Inflammatory macrophage (primary cell): ENCODE measurements at regions not wholly inside any gene's neighbourhood (a gene's known extent, or its start where the extent isn't known, plus 50 kb on each side); places are given as distances from the start of the nearest gene placed in this dataset.
"Not testable (repeated sequence)": the region's sequence is repeated elsewhere in the genome, so short reads cannot be mapped to it uniquely, and the experiment has no call there.

Experiments used
- DNase-seq, 2 donors: peaks; one replicate each; pipeline ENCODE4 v3.0.0-alpha.2; 2020 to 2022

GRCh38 chr4:117814277-117815246, 219.7 kb upstream of the NDST3 start:
- DNase-seq: no peak

GRCh38 chr4:117817301-117817700, 217.0 kb upstream of the NDST3 start:
- no peak for DNase-seq

- DNase-seq: no peak
These were observed 212.5 kb upstream of the NDST3 start for GRCh38 chr4:117821834-117822233.

DNA sequence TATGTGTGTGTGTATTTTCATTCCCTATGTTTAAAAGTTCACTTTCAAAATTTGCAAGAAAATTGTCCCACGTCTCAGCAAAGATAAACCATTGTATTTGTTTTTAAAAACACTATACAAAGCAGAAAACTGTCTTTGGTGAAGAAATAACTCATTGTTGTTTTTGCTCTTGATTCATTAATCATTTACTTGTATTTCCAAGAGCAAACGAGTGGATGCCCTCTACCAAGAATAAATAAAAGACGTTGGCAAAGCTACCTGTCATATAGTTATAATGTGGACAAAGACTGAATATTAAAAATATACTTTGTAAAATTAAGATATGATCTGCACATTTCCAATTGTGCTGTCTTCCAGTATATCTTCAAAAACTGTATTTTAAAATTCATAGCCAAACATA, 210.9 kb upstream of the NDST3 start:
- DNase-seq: no peak

DNA sequence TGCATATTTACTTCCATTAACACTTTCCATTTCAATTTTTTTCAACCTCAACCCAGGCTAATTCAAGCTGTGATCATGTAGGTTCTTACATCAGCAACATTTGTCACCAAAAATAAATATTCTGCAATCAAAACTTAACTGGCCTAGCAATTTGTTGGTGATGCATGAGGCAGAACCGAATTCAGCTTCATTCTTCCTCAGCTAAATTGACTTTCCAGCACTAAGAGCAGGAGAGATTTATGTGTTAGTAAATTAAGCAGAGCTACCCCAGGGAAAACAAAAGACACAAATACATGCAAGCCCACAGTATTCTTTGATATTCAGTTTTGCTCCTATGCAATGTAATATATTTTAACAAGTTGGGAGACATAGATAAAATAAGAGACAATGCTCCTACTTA, 208.7 kb upstream of the NDST3 start:
- no peak for DNase-seq

DNA sequence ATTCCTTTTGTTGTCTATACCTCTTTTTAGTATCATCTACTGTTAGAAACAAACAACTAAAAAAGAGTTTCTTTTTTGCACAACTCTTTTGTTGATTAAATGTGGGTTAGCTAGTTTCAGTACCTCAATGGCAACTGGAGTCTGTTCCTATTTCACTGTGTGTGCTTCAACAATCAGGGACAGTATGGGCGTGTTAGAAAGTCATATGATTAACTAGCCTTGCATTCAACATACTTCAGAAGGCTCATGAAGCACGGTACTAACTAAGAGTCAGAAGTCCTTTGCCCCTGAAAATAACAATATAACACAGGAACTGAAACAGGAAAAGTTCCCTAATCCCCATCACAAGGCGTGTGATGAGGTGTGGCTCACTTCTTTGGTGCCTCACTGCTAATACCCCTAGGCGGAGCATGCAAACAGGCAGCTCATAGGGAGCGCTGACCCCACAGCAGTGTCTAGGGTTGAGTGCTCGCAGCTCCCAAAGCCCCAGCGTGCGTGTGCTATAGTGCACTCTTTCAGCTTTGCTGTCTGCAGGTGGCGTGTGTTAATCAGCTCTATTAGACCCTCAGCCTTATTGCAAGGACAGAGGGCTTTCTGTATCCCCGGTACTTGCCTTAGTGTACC, 203.1 kb upstream of the NDST3 start:
- peak in 1 of 2 donors; percentile 5 for DNase-seq

- DNase-seq: no peak
These were observed 198.7 kb upstream of the NDST3 start for GRCh38 chr4:117835566-117835965.

GRCh38 chr4:117844594-117844993, 189.7 kb upstream of the NDST3 start:
- DNase-seq: no peak

DNA sequence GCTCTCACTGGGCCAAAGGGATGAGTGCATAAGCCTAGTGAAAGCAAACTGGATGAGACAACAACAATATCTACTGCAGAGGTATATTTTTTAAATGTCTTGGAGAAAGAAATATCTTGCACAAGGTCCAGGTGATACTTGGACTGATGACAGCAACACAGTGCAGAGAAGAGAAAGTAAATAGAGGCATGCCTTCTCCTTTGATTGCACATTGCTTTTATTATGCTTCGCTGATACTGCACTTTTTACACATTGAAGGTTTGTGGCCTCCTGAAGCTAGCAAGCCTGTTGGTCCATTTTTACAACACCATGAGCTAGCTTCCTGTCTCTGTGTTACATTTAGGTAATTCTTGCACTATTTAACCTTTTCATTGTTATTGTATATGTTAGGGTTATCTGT, 189.0 kb upstream of the NDST3 start:
- DNase-seq: no peak

- no peak for DNase-seq
These were observed 186.4 kb upstream of the NDST3 start for GRCh38 chr4:117847849-117848248.

GRCh38 chr4:117868201-117868600, 166.1 kb upstream of the NDST3 start:
- DNase-seq: no peak

DNA sequence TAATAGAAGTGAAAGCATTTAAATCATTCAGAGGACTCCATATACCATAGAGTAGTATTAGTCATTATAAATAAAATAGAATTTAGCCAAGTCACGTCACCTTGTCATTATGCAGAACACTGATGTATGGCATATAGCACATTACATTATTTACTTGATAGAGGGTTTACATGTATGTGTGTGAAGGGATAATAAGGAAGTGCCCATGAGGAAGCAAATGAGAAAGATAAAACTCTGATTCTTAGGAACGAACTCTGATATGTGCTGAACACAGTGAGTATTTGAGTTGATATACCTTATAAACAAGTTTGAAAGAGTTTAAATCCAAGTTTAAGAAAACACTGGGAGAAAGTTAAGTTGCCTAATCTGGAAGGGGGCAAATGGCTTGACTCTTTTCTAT, 160.5 kb upstream of the NDST3 start:
- no peak for DNase-seq

- no peak for DNase-seq
These were observed 160.1 kb upstream of the NDST3 start for GRCh38 chr4:117874216-117874615.

DNA sequence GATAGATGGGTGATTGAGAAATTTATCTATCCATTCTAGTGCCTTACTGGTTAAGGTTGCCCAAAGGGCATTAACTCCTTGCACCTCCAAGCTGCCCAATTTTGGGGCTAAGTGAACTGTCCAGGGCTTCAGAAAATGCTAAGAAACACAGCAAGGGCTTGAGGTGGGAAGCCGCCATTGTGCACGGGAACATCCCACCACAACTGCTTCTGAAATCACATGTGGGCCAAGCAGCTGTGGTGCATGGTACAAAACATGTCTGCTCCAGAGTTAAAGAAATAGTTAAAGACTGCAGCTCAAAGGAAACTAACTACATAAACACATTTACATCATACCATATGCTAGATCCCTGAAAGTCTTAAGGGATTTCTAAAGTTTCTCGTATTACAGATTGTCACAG, 144.3 kb upstream of the NDST3 start:
- DNase-seq: no peak

GRCh38 chr4:117893207-117893606, 141.1 kb upstream of the NDST3 start:
- DNase-seq: no peak

DNA sequence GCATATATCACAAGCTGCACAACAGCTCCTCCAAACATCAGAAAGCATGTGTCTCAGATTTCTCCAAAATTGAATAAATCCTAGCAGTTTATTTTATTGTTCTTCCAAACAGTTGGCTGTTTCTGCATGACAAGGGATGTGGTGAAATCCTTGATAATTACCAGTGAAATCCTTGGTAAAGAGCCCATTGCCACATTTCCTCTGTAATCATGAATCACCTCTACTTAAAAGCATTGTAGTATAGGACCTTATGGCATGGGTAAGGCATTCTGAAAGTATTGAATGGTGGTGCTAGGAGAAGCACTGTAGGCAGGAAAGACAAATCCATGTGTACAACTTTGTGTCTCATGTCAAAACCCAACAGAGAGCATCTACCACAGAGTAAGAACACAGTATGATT, 135.8 kb upstream of the NDST3 start:
- peak in 1 of 2 donors; percentile 3 for DNase-seq

DNA sequence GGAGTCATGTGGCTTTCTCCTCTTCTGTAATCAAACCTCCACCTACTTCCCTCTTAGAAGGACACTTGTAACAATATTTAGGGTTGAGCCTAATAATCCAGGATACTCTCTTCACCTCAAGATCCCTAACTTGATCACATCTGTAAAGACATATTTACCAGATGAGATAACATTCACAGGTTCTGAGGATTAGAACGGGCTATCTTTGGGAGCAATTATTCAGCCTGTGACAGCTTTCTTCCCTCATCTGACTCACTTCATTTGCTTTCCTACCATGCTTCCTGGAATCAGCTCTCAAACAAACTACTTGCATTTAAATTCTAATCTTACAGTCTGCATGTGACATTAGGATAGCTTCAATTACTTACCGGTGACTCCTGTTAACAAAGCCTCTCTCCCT, 133.5 kb upstream of the NDST3 start:
- no peak for DNase-seq

DNA sequence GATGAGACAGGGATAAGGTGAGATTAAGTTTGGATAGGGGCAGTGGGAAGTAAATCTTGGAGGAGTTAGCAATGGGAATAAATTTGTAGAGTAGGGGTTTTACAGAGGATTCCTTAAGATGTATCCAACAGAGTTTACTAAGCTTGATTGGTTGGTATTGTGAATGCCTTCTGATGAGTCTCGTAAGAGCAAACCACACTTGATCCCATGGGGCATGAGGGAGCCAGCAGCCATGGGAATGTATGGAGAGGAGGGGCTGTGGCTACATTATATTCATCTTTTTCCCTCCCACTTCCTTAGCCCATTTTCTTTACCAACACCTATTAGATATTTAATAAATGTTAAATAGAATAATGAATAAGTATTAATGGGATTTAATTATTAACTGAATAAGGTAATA, 126.6 kb upstream of the NDST3 start:
- DNase-seq: no peak

DNA sequence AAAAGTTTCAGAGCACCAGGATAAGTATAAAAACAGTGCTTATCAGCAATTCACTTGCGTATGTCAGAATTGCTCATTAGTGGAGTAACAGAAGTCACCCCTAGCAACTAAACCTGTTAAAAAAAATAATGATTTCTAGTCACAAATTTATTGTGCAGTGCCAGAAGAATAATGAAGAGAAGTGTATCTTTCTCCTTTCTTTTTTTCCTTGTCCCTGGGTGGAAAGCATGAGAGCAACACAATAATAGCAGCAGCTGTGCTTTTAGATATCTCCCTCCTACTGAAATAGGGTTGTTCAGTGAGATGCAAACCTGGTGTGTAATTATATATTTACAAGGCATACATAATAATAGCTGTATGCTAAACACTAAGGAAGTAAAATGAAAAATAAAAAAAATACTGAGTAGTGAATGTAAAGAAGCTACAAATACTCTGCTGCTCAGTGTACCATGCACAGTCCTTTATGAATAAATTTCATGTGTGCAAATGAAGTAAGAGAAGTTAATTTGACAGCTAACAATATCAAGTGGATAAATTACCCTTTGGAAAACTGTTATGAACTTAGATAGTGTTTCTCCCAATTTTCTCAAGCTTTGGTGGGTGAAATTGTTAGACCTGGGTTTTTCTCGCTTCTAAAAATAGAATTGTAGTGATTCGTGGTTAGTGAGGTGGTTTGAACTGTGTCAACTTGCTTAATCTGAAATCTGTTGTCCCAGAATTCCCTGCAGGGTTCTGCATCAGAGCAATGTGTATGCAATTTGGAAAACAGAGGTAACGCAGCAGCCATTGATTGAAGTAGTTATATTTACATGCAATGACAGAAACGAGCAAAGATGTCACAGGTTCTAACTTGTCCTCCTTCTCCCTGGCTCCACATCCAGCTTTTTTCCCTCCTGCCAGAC, 125.7 kb upstream of the NDST3 start:
- DNase-seq: no peak

DNA sequence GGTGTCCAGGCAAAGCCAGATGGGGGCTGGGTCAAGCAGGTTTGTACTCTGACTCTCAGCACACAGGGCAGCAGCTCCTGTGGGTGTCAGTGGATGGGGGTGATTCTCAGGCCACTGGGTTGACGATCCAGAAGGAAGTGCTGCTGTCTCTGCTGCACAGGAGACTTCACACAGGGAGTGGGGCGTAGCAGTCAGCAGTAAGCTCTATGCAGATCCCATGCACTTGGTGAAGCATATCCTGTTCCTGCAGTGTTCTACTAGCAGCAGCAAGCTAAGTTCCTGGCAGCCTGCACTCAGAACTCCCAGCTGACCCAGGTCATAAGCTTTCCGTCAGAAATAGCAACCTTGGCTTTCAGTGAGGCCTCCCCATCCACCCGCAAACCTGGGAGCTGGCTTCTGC, 117.6 kb upstream of the NDST3 start:
- no peak for DNase-seq

DNA sequence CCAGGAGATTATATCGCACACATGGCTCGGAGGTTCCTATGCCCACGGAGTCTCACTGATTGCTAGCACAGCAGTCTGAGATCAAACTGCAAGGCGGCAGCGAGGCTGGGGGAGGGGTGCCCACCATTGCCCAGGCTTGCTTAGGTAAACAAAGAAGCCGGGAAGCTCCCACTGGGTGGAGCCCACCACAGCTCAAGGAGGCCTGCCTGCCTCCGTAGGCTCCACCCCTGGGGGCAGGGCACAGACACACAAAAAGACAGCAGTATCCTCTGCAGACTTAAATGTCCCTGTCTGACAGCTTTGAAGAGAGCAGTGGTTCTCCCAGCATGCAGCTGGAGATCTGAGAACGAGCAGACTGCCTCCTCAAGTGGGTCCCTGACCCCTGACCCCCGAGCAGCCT, 112.0 kb upstream of the NDST3 start:
- not testable (repeated sequence) for DNase-seq

DNA sequence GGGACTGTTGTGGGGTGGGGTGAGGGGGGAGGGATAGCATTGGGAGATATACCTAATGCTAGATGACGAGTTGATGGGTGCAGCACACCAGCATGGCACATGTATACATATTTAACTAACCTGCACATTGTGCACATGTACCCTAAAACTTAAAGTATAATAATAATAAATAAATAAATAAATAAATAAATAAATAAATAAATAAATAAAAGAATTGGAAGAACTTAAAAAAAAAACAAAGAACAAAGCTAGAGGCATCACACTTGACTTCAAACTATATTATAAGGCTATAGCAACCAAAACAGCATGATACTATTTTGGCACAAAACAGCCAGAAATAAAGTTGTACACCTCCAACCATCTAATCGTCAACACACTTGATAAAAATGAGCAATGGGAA, 106.5 kb upstream of the NDST3 start:
- not testable (repeated sequence) for DNase-seq

DNA sequence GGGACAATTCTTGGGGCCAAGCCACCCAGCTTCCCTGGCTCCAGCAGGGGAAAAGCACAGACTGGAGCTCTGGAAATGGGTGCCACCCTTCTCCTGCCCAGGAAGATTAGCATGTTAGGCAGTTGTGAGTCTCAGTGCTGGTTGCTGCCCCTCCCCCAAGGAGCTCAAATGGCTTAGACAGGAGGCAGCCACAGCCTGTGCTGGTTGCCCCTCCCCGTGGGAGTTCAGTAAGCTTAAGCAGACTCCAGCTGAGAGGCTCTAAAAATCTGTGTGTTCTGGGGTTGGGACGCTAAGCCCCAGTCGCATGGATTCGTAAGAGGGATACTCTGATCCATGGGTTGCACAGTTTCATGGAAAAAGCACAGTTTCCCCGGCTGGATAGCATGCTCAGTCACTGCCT, 92.7 kb upstream of the NDST3 start:
- no peak for DNase-seq
